HUES64 (cell line): ENCODE measurements at regions not wholly inside any gene's neighbourhood (a gene's known extent, or its start where the extent isn't known, plus 50 kb on each side); places are given as distances from the start of the nearest gene placed in this dataset.

Experiments
- H3K27ac ChIP-seq: 2 replicates; pipeline ENCODE4 v1.7.0; 2013; ENCODE audit warnings: low read depth, low read length, inconsistent platforms
- H3K27me3 ChIP-seq: 2 replicates; pipeline ENCODE4 v1.6.1; 2013; ENCODE audit warnings: mild to moderate bottlenecking, low read length; ENCODE audit not compliant: insufficient read depth
- H3K36me3 ChIP-seq: 2 replicates; pipeline ENCODE4 v1.6.1; 2013; ENCODE audit warnings: mild to moderate bottlenecking, low read length; ENCODE audit not compliant: insufficient read depth
- H3K4me1 ChIP-seq: 2 replicates; pipeline ENCODE4 v1.6.1; 2013; ENCODE audit warnings: mild to moderate bottlenecking, low read length, moderate library complexity; ENCODE audit not compliant: insufficient read depth
- H3K4me3 ChIP-seq: 2 replicates; pipeline ENCODE4 v1.5.1; 2013; ENCODE audit warnings: mild to moderate bottlenecking, low read length, moderate library complexity
- H3K9ac ChIP-seq: 2 replicates; pipeline ENCODE4 v1.6.1; 2013; ENCODE audit warnings: mild to moderate bottlenecking, low read depth, low read length
- H3K9me3 ChIP-seq: 2 replicates; pipeline ENCODE4 v1.6.1; 2013; ENCODE audit warnings: low read depth, low read length; ENCODE audit not compliant: insufficient read depth
- WGBS: fragments of 150-250, 120-280 bp; methylation state at CpG from one replicate; pipeline ENCODE4 v1.1.7; 2013; ENCODE audit warnings: missing lambda C conversion rate; 5-methylcytosine and 5-hydroxymethylcytosine counted together

DNA sequence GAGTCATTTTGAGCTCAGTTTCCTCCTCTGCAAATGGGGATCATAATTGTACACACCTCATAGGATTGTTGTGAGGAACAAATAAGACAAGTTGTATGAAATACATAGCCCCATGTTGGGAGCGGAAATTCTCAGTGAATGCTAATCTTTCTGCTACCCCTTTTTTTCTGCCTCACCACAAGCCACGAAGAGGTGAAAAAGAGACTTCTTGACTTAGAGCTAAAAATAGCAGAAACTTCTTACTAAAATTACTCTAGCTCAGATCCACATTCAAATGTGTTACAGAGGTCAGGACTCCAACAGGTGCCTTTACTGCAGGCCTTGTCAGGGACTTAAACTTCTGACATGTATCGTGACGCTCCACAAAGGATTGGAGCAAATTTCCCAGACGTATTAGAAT, 128.5 kb downstream of the MIAT start:
- Histone ChIP-seq H3K4me1 (peaks cover 10% of the 10 kb centered on the region; the same call in 1 of the 2 replicates), H3K9me3 (no peaks in the 10 kb centered on the region), H3K27ac (no peak overlapping the region), H3K9ac (no peak overlapping the region), H3K4me3 (no peak overlapping the region), H3K36me3 (no peaks in the 10 kb centered on the region), H3K27me3 (peaks cover 9% of the 10 kb centered on the region)
- WGBS = 97% methylated on average over 5 of the region's 5 CpGs

DNA sequence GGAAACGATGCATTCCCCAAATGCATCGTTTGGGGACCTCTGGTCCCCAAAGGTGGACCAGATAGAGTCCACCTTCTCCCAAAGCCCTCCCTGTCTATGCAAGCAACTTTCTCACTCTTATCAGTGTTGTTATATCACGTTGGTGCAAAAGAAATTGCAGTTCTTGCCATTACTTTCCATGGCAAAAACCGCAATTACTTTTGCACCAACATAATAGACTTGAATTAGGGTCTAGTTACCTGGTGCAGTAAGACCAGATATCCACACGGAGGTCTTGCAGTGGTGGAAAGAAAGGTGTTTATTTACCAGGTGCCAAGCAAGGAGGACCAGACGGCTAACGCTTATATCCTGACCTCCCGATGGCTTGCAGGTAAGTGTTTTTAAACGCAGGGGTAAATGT, 129.0 kb downstream of the MIAT start:
- Histone ChIP-seq H3K27ac (no peak overlapping the region), H3K27me3 (peaks cover 9% of the 10 kb centered on the region), H3K36me3 (no peaks in the 10 kb centered on the region), H3K4me1 (peaks cover 10% of the 10 kb centered on the region; the same call in 1 of the 2 replicates), H3K4me3 (no peak overlapping the region), H3K9me3 (no peaks in the 10 kb centered on the region), H3K9ac (no peak overlapping the region)
- 94% methylated on average over 9 of the region's 9 CpGs for WGBS

DNA sequence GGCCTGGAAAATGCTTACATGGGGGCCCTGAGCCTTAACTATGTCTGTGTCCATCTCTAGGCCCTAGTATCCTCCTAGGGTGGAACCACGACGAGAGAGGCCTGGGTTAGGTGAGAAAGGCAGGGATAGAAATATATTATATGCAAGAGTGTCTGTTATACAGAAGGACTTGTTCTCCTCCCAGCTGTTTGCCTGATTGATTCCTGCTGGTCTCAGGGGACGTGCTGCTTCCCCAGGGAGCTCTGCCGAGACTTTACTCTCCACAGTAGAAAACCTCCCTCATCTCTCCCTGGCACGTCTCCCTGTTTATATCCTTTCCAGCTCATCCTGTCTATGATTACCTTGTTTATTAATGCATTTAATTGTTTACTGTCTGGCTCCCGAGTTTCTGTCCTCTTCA, 132.6 kb downstream of the MIAT start:
- Histone ChIP-seq H3K4me1 (no peaks in the 10 kb centered on the region), H3K4me3 (no peak overlapping the region), H3K27me3 (no peaks in the 10 kb centered on the region), H3K9me3 (no peaks in the 10 kb centered on the region), H3K9ac (no peak overlapping the region), H3K27ac (no peak overlapping the region), H3K36me3 (no peaks in the 10 kb centered on the region)
- 85% methylated on average over 6 of the region's 6 CpGs for WGBS

DNA sequence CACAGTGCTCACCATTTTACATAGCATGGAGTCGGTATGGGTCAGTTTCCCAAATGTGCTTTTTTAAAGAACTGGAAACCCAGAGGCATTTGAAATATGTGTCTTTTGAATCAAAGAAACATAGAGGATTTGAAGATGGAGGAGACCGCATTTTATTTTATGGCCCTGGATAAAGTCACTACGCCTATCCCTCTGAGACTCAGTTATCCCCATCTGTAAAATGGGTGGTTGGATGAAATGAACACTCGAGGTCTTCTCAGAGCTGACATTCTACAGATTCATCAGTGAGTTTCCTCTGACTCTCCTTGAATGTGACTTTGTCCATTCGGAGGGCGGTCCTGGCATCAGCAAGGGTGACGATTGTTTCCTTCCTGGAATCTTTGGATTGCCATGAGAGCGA, 135.1 kb downstream of the MIAT start:
- Histone ChIP-seq H3K36me3 (no peaks in the 10 kb centered on the region), H3K9me3 (no peaks in the 10 kb centered on the region), H3K4me1 (no peaks in the 10 kb centered on the region), H3K9ac (no peak overlapping the region), H3K4me3 (no peak overlapping the region), H3K27ac (no peak overlapping the region), H3K27me3 (no peaks in the 10 kb centered on the region)
- 95% methylated on average over 8 of the region's 8 CpGs for WGBS

DNA sequence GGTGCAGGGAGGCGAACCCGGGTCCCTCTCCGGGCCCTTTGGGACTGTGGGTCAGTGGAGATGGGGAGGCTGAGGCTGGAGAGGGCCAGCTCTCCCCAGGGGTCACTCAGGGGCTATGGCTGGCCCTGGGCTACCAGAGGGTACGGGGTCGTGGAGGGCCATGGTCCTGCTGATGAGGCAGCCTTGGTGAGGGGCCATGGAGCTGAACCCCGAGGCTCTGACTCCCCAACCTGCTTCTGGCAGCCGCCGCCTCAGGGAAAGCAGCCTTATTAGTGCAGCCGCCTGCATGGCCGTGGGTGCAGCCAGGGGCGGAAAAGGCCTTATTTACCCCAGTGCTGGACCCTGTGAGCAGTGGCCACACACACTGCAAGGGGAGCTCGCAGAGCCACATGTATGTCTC, 139.4 kb downstream of the MIAT start:
- Histone ChIP-seq H3K36me3 (no peaks in the 10 kb centered on the region), H3K27ac (no peak overlapping the region), H3K4me1 (peaks cover 7% of the 10 kb centered on the region; the same call in 1 of the 2 replicates), H3K27me3 (no peaks in the 10 kb centered on the region), H3K9ac (no peak overlapping the region), H3K9me3 (no peaks in the 10 kb centered on the region), H3K4me3 (no peak overlapping the region)
- 93% methylated on average over 12 of the region's 12 CpGs for WGBS

DNA sequence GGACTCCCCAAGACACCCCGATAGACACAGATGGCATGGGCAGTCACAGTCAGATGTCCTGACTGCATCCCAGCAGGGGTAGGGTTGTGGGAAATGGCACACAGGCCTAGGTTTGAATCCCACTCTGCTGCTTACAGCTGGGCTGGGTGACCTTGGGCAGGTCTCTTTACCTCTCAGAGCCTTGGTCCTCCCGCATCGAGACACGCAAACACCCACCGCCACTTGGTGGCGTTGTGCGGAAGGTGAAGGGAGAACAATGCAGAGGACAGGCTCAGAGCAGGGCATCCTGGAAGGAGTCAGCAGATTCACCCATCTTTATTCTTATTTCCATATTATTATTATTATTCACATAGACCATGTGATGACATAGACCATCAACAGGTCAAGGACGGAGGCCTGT, 140.5 kb downstream of the MIAT start:
- Histone ChIP-seq H3K27ac (no peak overlapping the region), H3K4me3 (no peak overlapping the region)
- 91% methylated on average over 8 of the region's 8 CpGs for WGBS

DNA sequence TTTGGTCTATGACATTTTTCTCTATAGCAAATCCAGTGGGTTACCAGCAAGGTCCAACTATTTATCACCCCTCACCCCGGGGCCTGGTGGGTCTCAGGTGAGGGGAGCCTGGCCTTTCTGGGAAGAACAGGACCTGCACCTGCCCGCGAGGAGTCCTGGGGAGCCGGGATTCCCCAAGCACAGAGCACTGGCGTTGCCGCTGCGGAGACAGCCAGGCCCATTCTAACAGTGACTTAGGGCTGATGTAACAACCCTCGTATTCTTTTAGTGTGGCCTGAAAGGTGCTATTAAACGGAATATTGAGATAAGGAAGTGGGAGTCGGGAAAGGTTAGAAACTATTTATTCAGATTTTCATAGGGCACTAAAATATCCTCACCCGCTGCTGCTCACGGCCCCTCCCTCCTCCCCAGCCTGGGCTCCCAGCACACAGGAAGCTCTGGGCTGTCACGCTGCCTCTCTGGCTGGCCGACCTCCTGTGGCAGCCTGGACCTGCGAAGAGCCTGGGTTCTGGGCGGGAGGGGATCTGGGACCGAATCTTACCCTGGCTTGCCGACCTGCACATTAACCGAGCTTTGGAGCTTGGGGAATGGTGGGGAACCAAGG, 141.2 kb downstream of the MIAT start:
- Histone ChIP-seq H3K9ac (no peak overlapping the region), H3K27ac (no peak overlapping the region), H3K27me3 (no peaks in the 10 kb centered on the region), H3K36me3 (no peaks in the 10 kb centered on the region), H3K9me3 (no peaks in the 10 kb centered on the region), H3K4me1 (peaks cover 7% of the 10 kb centered on the region; the same call in 1 of the 2 replicates), H3K4me3 (no peak overlapping the region)
- WGBS = 64% methylated on average over 18 of the region's 19 CpGs

More for the DNA sequence above, 140.5 kb downstream of the MIAT start:
- Histone ChIP-seq H3K4me1 (peaks cover 7% of the 10 kb centered on the region; the same call in 1 of the 2 replicates), H3K36me3 (no peaks in the 10 kb centered on the region), H3K9ac (no peak overlapping the region), H3K27me3 (no peaks in the 10 kb centered on the region), H3K9me3 (no peaks in the 10 kb centered on the region)

DNA sequence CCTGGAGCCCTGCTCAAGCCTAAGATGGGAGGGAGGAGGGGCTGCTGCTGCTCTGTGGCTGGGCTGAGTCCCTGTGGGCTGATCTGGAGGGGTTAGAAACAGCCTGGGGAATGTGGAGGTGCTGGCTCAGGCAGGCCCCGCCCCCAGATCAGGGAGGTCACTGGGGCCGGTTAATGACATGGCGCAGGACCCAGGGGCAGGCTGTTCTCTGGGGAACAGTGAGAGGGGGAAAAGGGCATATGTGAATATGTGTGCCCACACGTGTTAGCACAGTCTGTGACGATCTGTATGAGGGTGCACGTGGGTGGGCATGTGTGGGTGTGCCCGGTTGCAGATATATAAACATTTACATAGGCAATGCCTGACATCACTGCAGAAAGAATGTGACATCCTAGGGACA, 143.5 kb downstream of the MIAT start:
- H3K9ac ChIP-seq = no peak overlapping the region
- H3K4me3 ChIP-seq = no peak overlapping the region
- 51% methylated on average over 7 of the region's 7 CpGs for WGBS
- peaks cover 14% of the 10 kb centered on the region; the same call in 1 of the 2 replicates for H3K4me1 ChIP-seq
- no peak overlapping the region for H3K27ac ChIP-seq
- H3K27me3 ChIP-seq = no peaks in the 10 kb centered on the region
- no peaks in the 10 kb centered on the region for H3K9me3 ChIP-seq
- no peaks in the 10 kb centered on the region for H3K36me3 ChIP-seq

DNA sequence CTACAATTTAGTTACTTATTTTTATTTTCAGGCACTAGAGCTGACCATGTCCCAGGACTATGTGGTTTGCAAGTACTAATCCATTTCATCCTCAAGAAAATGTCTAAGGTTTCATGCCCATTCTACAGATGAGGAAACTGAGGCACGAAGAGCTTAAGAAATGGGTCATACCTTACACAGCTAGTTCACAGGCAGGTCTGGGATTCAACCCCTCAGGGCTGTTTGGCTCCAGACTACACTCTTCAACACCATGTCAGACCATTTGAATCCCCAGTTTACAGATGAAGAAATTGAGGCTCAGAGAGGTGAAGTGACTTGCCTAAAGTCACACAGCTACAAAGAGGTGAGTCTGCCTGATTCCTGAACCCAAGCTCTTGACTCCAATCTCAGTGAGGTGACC, 144.1 kb downstream of the MIAT start:
- Histone ChIP-seq H3K4me1 (peaks cover 14% of the 10 kb centered on the region; the same call in 1 of the 2 replicates), H3K27me3 (no peaks in the 10 kb centered on the region), H3K4me3 (no peak overlapping the region), H3K9ac (no peak overlapping the region), H3K27ac (no peak overlapping the region), H3K9me3 (no peaks in the 10 kb centered on the region), H3K36me3 (no peaks in the 10 kb centered on the region)
- 91% methylated on average over 1 of the region's 1 CpG for WGBS

DNA sequence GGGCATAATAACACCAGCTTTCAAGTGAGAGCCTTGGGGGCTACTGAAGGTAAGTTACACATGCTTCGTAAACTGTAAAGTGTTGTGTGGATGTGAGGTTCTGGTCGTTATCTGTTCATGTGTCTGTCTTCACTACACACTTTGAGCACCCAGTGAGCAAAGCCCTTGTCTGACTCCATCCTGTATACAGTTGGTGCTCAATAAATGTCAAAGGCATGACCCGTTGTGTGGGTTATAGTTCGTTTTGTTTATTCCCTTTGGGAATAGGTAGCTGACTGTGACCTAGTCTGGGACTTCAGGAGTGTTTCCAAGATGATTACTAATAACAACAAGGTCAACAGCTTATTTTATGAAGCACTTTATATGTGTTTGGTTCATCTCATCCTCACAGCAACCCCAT, 146.9 kb downstream of the MIAT start:
- no peaks in the 10 kb centered on the region for H3K27me3 ChIP-seq
- H3K27ac ChIP-seq = no peak overlapping the region
- H3K36me3 ChIP-seq = no peaks in the 10 kb centered on the region
- 91% methylated on average over 4 of the region's 4 CpGs for WGBS
- no peak overlapping the region for H3K4me3 ChIP-seq
- H3K9me3 ChIP-seq = no peaks in the 10 kb centered on the region
- peaks cover 14% of the 10 kb centered on the region; the same call in 1 of the 2 replicates for H3K4me1 ChIP-seq
- H3K9ac ChIP-seq = no peak overlapping the region

DNA sequence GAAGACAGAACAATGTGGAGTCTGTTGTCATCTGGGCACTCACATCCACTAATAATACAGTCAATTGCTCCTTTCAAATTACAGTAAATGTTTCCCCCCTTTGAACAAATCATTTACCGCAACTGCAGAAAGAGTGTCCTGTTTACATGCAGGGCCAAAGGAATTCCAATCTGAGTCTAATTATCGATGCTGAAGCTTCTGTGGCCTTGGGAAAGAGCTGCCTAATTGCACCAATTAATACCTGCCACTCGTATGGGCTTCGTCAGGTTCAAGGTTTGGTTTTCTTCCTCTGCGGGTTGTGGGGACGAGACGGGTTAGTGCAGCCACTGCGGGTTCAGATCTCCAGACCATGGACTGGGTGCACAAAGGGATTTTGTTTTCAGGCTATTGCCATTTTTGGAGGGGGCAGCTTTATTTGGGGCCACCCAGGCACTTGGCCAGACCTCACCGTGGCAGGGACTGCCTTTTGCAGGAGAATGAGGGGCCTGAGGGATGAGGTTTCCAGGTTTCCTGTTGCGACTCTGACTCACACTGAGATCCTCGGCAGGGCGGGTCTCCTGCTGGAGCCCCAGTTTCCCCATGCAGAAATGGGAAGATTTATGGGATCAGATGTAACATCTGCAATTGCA, 147.6 kb downstream of the MIAT start:
- Histone ChIP-seq H3K9me3 (no peaks in the 10 kb centered on the region), H3K9ac (no peak overlapping the region), H3K27ac (no peak overlapping the region), H3K4me1 (peaks cover 14% of the 10 kb centered on the region; the same call in 1 of the 2 replicates), H3K4me3 (no peak overlapping the region), H3K36me3 (no peaks in the 10 kb centered on the region), H3K27me3 (no peaks in the 10 kb centered on the region)
- 78% methylated on average over 12 of the region's 12 CpGs for WGBS
